ENCODE measurements at regions not wholly inside any gene's neighbourhood (a gene's known extent, or its start where the extent isn't known, plus 50 kb on each side); places are given as distances from the start of the nearest gene placed in this dataset.

DNA sequence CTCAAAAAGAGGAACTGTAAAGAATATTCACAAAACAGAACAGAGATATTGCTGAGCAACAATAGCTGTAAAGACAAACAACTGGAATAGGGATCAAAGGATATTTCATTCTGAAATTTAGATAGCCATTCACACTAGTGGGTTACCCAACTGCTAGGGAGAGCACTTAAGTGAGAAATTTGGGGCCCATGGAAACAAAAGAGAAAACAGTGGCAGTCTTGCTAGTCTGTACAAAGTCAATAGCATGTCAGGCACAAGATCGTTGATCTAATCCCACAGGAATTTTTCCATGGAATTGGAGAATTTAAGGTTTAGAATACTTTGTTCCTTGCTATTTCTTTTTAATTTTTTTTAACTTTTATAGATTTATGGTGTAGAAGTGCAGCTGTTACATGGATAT lies 467.0 kb downstream of the PCDH18 start:
- Mint-ChIP-seq H3K27me3 (ENCODE audit: low read depth in 2 of 2) (no peaks in the 10 kb centered on the region), H3K9me3 (peaks cover 12 to 14% of the 10 kb centered on the region in 2 donors), H3K36me3 (no peaks in the 10 kb centered on the region), H3K4me3 (no peak overlapping the region), H3K27ac (no peak overlapping the region), H3K4me1 (no peaks in the 10 kb centered on the region)
- Histone ChIP-seq H3K4me1 (ENCODE audit: control insufficient read depth, insufficient read depth, low read length) (no peaks in the 10 kb centered on the region), H3K4me3 (ENCODE audit: low read length) (no peak overlapping the region), H3K36me3 (ENCODE audit: control insufficient read depth, insufficient read depth, low read length) (no peaks in the 10 kb centered on the region), H3K27me3 (ENCODE audit: control insufficient read depth, insufficient read depth, low read length) (no peaks in the 10 kb centered on the region), H3K27ac (ENCODE audit: low read length) (no peak overlapping the region), H3K9me3 (ENCODE audit: control insufficient read depth, insufficient read depth, low read length) (peaks cover 5% of the 10 kb centered on the region)
- WGBS (ENCODE audit: insufficient coverage) = 100% methylated on average over 1 of the region's 1 CpG
- intact Hi-C loops (cut with micrococcal nuclease) = no loop called here
- TF ChIP-seq, protein P1, sequence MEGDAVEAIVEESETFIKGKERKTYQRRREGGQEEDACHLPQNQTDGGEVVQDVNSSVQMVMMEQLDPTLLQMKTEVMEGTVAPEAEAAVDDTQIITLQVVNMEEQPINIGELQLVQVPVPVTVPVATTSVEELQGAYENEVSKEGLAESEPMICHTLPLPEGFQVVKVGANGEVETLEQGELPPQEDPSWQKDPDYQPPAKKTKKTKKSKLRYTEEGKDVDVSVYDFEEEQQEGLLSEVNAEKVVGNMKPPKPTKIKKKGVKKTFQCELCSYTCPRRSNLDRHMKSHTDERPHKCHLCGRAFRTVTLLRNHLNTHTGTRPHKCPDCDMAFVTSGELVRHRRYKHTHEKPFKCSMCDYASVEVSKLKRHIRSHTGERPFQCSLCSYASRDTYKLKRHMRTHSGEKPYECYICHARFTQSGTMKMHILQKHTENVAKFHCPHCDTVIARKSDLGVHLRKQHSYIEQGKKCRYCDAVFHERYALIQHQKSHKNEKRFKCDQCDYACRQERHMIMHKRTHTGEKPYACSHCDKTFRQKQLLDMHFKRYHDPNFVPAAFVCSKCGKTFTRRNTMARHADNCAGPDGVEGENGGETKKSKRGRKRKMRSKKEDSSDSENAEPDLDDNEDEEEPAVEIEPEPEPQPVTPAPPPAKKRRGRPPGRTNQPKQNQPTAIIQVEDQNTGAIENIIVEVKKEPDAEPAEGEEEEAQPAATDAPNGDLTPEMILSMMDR (IDR thresholded peaks at IDR 0.05) = no peak
- ATAC-seq (no peak), DNase-seq (no peak)

DNA sequence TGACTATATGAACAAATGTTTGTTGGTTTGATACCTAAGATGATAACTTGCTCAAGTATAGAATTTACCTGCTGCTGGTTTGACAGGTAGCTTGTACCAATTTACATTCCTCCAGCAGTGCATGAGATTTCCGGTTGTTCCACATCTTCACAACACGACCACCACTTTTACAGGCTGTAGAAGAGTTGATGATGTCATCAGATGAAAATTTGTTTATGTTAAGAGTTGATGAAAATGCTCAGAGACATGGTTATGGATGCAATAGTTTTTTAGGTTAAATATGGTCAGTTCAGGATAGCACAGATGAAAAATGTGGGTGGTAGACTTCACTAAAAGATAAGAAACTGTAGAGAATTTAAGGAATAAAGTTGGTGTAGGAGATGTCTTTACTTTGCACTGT lies 468.3 kb downstream of the PCDH18 start:
- Histone ChIP-seq H3K27me3 (ENCODE audit: control insufficient read depth, insufficient read depth, low read length) (no peaks in the 10 kb centered on the region), H3K4me3 (ENCODE audit: low read length) (no peak overlapping the region), H3K4me1 (ENCODE audit: control insufficient read depth, insufficient read depth, low read length) (no peaks in the 10 kb centered on the region), H3K36me3 (ENCODE audit: control insufficient read depth, insufficient read depth, low read length) (no peaks in the 10 kb centered on the region), H3K9me3 (ENCODE audit: control insufficient read depth, insufficient read depth, low read length) (no peaks in the 10 kb centered on the region), H3K27ac (ENCODE audit: low read length) (no peak overlapping the region)
- Mint-ChIP-seq H3K9me3 (peaks cover 12 to 14% of the 10 kb centered on the region in 2 donors), H3K4me3 (no peak overlapping the region), H3K27me3 (ENCODE audit: low read depth in 2 of 2) (no peaks in the 10 kb centered on the region), H3K27ac (no peak overlapping the region), H3K36me3 (no peaks in the 10 kb centered on the region), H3K4me1 (no peaks in the 10 kb centered on the region)
- ATAC-seq (no peak), DNase-seq (no peak)
- 80% methylated on average over 1 of the region's 2 CpGs for whole genome bisulfite sequencing (ENCODE audit: insufficient coverage)
- TF ChIP-seq, protein P1 (IDR thresholded peaks at IDR 0.05) = no peak
- intact Hi-C loops (cut with micrococcal nuclease) = no loop called here

DNA sequence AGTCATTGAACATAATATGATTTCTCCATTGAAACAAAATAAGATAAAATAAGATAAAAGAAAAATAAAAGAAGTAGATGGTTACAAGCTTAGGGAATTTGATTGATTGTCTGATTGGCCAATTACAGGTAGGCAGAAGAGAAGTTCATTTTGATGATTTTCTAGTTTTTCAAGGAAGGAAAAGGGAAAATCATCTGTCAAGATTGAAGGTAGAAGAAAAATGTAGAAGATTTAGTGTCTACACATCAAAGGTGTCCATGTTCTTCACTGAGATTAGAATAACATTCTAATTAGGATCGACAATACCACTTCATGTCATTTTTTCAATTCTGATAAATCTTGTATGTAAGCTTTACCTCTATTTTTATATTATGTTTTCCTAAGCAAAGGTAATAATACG lies 489.1 kb downstream of the PCDH18 start:
- Histone ChIP-seq H3K36me3 (ENCODE audit: control insufficient read depth, insufficient read depth, low read length) (no peaks in the 10 kb centered on the region), H3K27me3 (ENCODE audit: control insufficient read depth, insufficient read depth, low read length) (no peaks in the 10 kb centered on the region), H3K4me3 (ENCODE audit: low read length) (no peak overlapping the region), H3K27ac (ENCODE audit: low read length) (no peak overlapping the region), H3K4me1 (ENCODE audit: control insufficient read depth, insufficient read depth, low read length) (no peaks in the 10 kb centered on the region), H3K9me3 (ENCODE audit: control insufficient read depth, insufficient read depth, low read length) (no peaks in the 10 kb centered on the region)
- Mint-ChIP-seq H3K4me1 (no peaks in the 10 kb centered on the region), H3K36me3 (no peaks in the 10 kb centered on the region), H3K27me3 (ENCODE audit: low read depth in 2 of 2) (no peaks in the 10 kb centered on the region), H3K9me3 (peaks cover 7 to 16% of the 10 kb centered on the region in 2 donors), H3K27ac (no peak overlapping the region), H3K4me3 (no peak overlapping the region)
- ATAC-seq (no peak), DNase-seq (no peak)
- TF ChIP-seq, protein P1 (IDR thresholded peaks at IDR 0.05) = no peak
- intact Hi-C loops (cut with micrococcal nuclease) = no loop called here
- WGBS (ENCODE audit: insufficient coverage) = no CpG with 5 or more reads among the region's 2 CpGs

DNA sequence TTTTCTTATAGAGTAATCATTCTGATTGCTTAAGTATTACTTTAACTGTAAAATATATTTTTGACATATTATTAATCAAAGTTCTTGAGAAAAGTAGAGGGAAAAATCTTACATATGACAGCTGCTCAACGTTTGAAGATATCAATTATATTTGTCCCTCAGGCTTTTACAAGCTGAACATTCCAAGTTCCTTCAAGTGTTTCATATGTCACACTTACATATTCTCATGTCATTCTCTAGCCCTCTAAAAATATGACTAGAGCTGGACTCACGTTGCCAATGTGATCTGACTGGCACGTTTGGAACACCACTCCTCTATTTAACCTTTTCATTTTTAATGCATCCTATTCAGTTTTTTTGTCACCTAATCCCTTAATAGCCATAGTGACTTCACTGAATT lies 492.9 kb downstream of the PCDH18 start:
- Mint-ChIP-seq H3K9me3 (peaks cover 7 to 9% of the 10 kb centered on the region in 2 donors), H3K4me1 (no peaks in the 10 kb centered on the region), H3K36me3 (no peaks in the 10 kb centered on the region), H3K4me3 (no peak overlapping the region), H3K27ac (no peak overlapping the region), H3K27me3 (ENCODE audit: low read depth in 2 of 2) (no peaks in the 10 kb centered on the region)
- no peaks in the 10 kb centered on the region for H3K4me1 ChIP-seq (ENCODE audit: control insufficient read depth, insufficient read depth, low read length)
- TF ChIP-seq, protein P1 (IDR thresholded peaks at IDR 0.05) = no peak
- intact Hi-C loops (cut with micrococcal nuclease) = no loop called here
- H3K4me3 ChIP-seq (ENCODE audit: low read length) = no peak overlapping the region
- ATAC-seq (no peak), DNase-seq (no peak)
- no peak overlapping the region for H3K27ac ChIP-seq (ENCODE audit: low read length)
- H3K27me3 ChIP-seq (ENCODE audit: control insufficient read depth, insufficient read depth, low read length) = no peaks in the 10 kb centered on the region
- H3K9me3 ChIP-seq (ENCODE audit: control insufficient read depth, insufficient read depth, low read length) = no peaks in the 10 kb centered on the region
- WGBS (ENCODE audit: insufficient coverage) = 50% methylated on average over 3 of the region's 3 CpGs
- H3K36me3 ChIP-seq (ENCODE audit: control insufficient read depth, insufficient read depth, low read length) = no peaks in the 10 kb centered on the region

Measured in natural killer cell (primary cell).